ENCODE measurements at regions not wholly inside any gene's neighbourhood (a gene's known extent, or its start where the extent isn't known, plus 50 kb on each side); places are given as distances from the start of the nearest gene placed in this dataset.

DNA sequence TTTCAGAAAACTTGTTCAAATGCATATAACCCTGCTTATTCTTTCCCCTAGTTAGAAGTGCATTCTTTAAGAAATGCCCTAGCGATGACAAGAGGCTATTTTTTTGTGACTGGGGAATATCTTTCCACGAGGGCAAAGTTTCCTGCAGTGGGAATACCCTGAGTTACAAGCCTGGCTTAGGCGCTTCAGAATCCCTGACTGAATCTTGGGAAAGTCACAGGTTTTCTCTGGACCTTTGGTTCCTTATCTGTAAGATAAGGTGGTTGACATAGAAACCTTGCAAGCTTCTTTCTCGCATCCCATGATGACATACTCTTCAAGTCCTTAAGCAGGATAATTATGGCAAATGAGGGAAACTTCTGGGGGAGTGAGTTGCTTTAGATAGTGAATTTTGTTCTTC lies 80.5 kb upstream of the FZD8 start:
- 76 to 84% methylated on average over 4 of the region's 4 CpGs for WGBS, 2 donors
- H3K9me3 ChIP-seq: no peaks in the 10 kb centered on the region
- intact Hi-C loops (cut with DNase I): no loop called here
- H3K27me3 ChIP-seq: peaks cover 0 to 11% (median 0%) of the 10 kb centered on the region in 4 donors
- H3K27ac ChIP-seq: no peak overlapping the region
- H3K4me1 ChIP-seq: no peaks in the 10 kb centered on the region
- no peak overlapping the region for H3K4me3 ChIP-seq
- DNase-seq: no peak
- TF ChIP-seq POLR2A (IDR thresholded peaks at IDR 0.05) (no peak), CTCF (IDR thresholded peaks at IDR 0.05) (no peak)
- H3K36me3 ChIP-seq: no peaks in the 10 kb centered on the region

GRCh38 chr10:35722226-35722625 lies 80.1 kb upstream of the FZD8 start:
- no peak overlapping the region for H3K4me3 ChIP-seq
- 93 to 94% methylated on average over 5 of the region's 5 CpGs for WGBS, 2 donors
- no peak for DNase-seq
- intact Hi-C loops (cut with DNase I): no loop called here
- no peak overlapping the region for H3K27ac ChIP-seq
- no peaks in the 10 kb centered on the region for H3K9me3 ChIP-seq
- no peaks in the 10 kb centered on the region for H3K4me1 ChIP-seq
- H3K36me3 ChIP-seq: no peaks in the 10 kb centered on the region
- H3K27me3 ChIP-seq: peaks cover 0 to 11% (median 0%) of the 10 kb centered on the region in 4 donors
- TF ChIP-seq CTCF (IDR thresholded peaks at IDR 0.05) (no peak), POLR2A (IDR thresholded peaks at IDR 0.05) (no peak)

DNA sequence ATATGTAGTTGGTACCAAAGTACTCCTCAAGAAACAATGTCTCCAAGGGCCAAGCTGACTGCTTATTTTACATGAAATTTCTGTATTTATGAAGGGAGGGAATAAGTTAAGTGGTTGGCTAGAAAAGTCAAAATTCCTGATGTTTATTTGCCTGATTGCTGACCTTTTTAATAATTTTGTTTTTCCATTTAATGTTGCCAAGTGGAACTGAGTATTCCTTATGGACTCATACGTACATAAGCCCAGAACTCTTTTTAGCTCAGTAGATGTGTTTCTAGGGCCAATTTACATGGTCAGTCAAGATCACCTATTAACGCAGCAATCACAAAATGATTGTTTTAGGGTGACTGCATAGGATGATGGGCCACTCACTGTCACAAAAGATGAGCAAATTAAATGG lies 78.3 kb upstream of the FZD8 start:
- Histone ChIP-seq H3K4me1 (no peaks in the 10 kb centered on the region), H3K27me3 (peaks cover 0 to 11% (median 0%) of the 10 kb centered on the region in 4 donors), H3K9me3 (no peaks in the 10 kb centered on the region), H3K4me3 (no peak overlapping the region), H3K36me3 (no peaks in the 10 kb centered on the region), H3K27ac (no peak overlapping the region)
- 70 to 82% methylated on average over 2 of the region's 2 CpGs for WGBS, 2 donors
- no peak for DNase-seq
- intact Hi-C loops (cut with DNase I): no loop called here
- TF ChIP-seq POLR2A (IDR thresholded peaks at IDR 0.05) (no peak), CTCF (IDR thresholded peaks at IDR 0.05) (no peak)

- WGBS, 2 donors: 46 to 57% methylated on average over 1 of the region's 1 CpG
- H3K27me3 ChIP-seq: peaks cover 0 to 10% (median 0%) of the 10 kb centered on the region in 4 donors
- no peaks in the 10 kb centered on the region for H3K4me1 ChIP-seq
- no peak overlapping the region for H3K4me3 ChIP-seq
- DNase-seq: no peak
- no peak for TF ChIP-seq POLR2A (IDR thresholded peaks at IDR 0.05)
- TF ChIP-seq CTCF (IDR thresholded peaks at IDR 0.05): no peak
- H3K9me3 ChIP-seq: no peaks in the 10 kb centered on the region
- intact Hi-C loops (cut with DNase I): no loop called here
- no peak overlapping the region for H3K27ac ChIP-seq
- no peaks in the 10 kb centered on the region for H3K36me3 ChIP-seq
Measured at GRCh38 chr10:35716776-35717175, 74.7 kb upstream of the FZD8 start.

DNA sequence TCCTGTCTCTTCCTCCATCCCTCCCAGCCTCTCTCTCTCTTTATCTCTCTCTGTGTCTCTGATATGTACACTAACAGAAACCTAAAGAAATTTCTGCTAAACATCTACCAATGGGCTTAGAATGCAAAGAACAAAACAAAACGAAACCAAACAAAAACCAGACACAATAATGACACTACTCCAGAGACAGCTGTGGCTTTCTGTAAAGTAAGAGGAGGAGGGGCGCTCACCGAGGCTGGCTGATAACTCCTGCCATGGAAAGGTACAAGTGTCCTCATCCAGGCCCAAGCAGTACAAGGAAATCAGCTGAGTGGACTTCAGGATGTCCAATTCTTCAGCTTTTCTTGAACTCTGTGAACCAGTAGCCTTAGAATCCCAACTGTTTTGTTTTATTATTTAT lies 70.4 kb upstream of the FZD8 start:
- DNase-seq: no peak
- WGBS, 2 donors: 54 to 59% methylated on average over 3 of the region's 3 CpGs
- intact Hi-C loops (cut with DNase I): no loop called here
- no peaks in the 10 kb centered on the region for H3K36me3 ChIP-seq
- TF ChIP-seq CTCF (IDR thresholded peaks at IDR 0.05) (no peak), POLR2A (IDR thresholded peaks at IDR 0.05) (no peak)
- no peaks in the 10 kb centered on the region for H3K9me3 ChIP-seq
- no peaks in the 10 kb centered on the region for H3K4me1 ChIP-seq
- peaks cover 0 to 5% (median 0%) of the 10 kb centered on the region in 4 donors for H3K27me3 ChIP-seq
- no peak overlapping the region for H3K4me3 ChIP-seq
- H3K27ac ChIP-seq: no peak overlapping the region
